HG02610 (cell line): ENCODE measurements at regions not wholly inside any gene's neighbourhood (a gene's known extent, or its start where the extent isn't known, plus 50 kb on each side); places are given as distances from the start of the nearest gene placed in this dataset.

Source experiments
- ATAC-seq: cut with Tn5 transposase; IDR thresholded peaks from one replicate; pipeline ENCODE4 v1.9.1; 2021; ENCODE audit warnings: mild to moderate bottlenecking, moderate library complexity; ENCODE audit not compliant: unreplicated experiment

- ATAC-seq, result no peak
Measured at GRCh38 chr18:46341986-46342525, 237.9 kb downstream of the HAUS1 start.

DNA sequence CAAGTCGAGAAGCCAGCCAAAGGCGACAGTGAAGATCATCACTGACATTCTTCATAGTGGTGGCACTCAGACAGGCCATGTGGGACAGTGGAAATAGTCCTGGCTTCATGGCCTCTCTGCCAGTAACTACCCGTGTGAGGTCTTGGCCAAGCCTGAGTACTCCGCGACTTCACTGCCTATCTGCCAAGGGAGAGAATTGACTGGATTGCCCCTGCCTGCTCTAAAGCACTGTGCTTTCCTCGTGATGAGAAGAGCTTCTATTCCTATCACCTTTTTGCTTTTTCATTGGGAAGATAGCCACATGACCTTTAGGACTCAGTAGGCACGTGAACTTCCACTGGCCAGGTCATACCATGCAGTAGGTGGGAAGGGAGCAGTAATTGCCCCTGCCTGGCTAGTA lies 239.3 kb downstream of the HAUS1 start:
- ATAC-seq, result no peak

- peak; percentile 79 for ATAC-seq
Measured at GRCh38 chr18:46343931-46344372, 239.8 kb downstream of the HAUS1 start.

- no peak for ATAC-seq
Measured at GRCh38 chr18:46344416-46345180, 240.4 kb downstream of the HAUS1 start.

DNA sequence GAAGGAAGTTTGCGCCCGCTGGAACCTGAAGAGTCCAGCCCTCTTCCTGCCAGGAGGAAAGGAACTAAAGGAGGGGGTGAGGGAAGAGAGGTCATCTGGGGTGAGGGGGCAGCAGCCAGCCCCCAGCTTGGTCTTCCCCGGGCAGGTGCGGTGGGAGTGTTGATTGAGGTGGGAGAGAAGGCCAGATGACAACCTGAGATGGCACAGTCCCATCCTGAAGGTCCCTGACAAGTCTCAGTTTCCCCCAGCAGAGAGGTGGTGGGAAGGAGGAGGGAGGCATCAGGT lies 240.9 kb downstream of the HAUS1 start:
- ATAC-seq, result no peak

- peak; percentile 72 for ATAC-seq
Measured at GRCh38 chr18:46346213-46346612, 242.0 kb downstream of the HAUS1 start.

GRCh38 chr18:46346896-46347630 lies 242.9 kb downstream of the HAUS1 start:
- no peak for ATAC-seq

DNA sequence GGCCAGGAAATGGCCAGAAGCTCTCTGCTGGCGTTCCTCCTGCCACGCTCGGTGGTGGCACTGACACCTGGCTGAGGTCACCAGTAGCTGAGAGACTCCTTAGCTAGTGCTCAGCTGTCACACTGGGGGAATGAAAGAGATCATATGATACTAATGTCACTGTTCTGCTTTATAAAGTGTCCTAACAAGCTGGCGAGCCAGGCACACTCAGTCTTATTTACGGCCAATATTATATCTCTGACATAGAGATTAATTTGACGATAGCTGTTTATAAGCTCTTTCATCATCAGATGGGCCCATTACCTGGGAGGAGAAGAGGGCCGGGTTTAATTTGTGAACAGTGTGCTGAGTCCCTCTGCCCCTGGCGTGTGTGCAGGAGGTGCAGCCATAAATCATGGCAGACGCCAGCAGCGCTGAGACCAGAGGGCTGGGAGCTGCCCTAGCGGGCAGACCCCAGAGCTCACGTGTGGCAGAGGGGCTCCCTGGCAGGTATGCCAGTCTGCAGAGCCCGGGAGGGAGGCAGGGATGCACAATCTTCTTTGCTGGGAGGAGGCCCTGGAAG lies 246.5 kb downstream of the HAUS1 start:
- ATAC-seq, result no peak

- no peak for ATAC-seq
Measured at GRCh38 chr18:46352520-46353250, 248.5 kb downstream of the HAUS1 start.

- no peak for ATAC-seq
Measured at GRCh38 chr18:46353460-46353859, 249.3 kb downstream of the HAUS1 start.

GRCh38 chr18:46356278-46357033 lies 252.3 kb downstream of the HAUS1 start:
- ATAC-seq, result no peak

- ATAC-seq, result no peak
Measured at GRCh38 chr18:46360102-46360699, 256.0 kb downstream of the HAUS1 start.

DNA sequence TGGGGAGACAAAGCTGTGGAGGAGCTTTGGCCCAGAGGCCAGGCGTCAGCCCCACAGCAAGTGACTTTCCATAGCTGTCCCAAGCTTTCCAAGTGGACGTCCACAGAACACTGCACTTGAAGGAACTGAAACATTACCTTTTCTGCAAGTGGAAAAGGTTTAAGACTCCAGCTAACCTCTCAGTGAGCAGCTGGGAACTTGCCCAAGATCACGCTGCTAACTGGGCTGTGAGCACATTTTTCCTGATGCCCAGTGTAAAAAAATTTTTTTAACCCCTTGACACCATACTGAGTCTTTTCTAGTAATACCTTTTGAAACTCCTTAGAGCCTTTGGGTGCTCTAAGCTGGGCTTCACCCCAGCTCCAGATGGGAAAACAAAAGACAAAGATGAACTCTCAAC lies 256.7 kb downstream of the HAUS1 start:
- ATAC-seq, result no peak

DNA sequence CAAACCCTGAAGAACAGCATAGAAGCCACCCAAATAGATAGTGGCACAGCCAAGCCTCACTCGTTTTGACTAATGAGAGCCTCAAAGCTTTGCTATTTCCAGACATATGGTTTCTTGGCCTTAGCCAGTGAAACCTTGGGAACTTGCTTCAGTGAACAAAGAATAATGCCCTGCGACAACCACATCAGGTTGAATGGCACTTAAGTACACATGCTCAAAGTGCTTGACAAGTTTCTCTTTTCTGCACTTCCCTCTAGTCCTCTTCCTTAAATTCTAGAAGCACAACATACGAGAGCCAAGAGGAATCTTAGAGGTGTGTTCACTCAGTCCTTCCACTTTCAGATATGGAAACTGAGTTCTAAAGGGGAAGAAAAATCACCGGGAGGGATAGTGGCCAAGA lies 258.3 kb downstream of the HAUS1 start:
- ATAC-seq, result no peak

DNA sequence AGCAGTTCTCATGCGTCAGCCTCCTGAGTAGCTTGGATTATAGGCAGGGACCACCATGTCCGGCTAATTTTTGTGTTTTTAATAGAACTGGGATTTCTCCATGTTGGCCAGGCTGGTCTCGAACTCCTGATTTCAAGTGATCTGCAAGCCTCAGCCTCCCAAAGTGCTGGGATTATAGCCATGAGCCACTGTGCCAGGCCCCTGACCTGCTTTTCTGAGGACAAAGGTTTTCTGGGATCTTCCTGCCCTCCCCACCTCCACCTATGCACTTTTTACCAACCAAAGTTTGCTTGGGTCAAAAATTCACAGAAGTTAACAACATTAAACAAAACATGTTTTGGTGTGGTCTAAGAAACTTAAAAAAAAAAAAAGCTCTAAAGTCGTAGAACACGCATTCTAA lies 259.9 kb downstream of the HAUS1 start:
- no peak for ATAC-seq

- no peak for ATAC-seq
Measured at GRCh38 chr18:46366201-46366600, 262.0 kb downstream of the HAUS1 start.

DNA sequence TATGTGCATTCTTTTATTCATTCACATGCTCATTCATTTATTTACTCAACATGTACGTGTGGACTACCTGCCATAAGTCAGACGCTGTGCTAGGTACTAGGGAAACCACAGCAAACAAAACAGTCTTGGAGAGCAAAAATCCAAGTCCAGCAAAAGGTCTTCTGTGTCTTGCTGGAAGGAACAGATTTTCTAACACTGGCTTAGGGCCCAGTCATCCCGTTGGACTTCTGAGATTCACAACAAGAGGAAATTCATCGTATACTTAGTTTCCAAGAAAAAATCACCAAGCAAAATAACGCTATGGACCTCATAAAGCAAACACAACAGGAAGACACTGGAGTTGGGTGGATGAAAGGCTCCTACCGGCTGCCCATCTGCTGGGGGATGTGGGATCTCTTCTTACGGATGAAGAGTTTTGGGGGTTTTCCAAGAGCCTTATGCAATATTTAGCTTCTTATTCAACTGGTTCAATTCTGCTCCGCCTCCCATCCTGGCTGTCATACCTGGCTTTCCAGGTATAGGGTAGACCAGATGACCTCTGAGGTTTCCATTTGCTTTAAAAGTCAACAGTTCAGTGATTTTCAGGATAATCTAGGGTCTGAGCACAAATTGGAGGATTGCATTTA lies 262.7 kb downstream of the HAUS1 start:
- ATAC-seq, result no peak

GRCh38 chr18:46369323-46369722 lies 265.1 kb downstream of the HAUS1 start:
- no peak for ATAC-seq

DNA sequence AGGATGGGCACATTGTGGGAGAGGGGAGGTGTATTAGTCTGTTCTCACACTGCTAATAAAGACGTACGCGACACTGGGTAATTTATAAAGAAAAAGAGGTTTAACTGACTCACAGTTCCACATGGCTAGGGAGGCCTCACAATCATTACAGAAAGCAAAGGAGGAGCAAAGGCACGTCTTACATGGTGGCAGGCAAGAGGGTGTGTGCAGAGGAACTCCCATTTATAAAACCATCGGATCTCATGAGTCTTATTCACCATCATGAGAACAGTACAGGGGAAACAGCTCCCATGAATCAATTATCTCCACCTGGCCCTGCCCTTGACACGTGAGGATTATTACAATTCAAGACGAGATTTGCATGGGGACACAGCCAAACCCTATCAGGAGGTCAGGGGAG lies 266.7 kb downstream of the HAUS1 start:
- ATAC-seq, result no peak

DNA sequence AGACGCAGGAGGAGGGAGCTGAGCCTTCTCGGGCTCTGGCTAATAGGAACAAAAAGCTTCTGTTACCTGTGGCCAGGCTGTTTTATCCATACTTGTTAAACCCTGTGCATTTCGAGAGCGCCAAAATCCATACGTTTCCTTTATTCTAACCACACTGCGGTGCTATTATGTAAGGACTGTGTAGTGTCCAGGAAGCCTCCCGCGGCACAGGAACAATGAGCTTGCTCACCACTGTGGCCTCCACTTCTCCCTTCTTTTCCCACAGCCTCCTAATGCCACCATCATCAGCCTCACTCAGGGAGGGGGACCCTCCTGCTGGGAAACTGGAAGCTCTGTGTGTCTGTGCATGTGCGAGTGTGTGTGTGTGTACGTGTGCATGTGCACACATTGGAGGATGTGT lies 268.5 kb downstream of the HAUS1 start:
- no peak for ATAC-seq
